HEK293 (cell line): ENCODE measurements at regions not wholly inside any gene's neighbourhood (a gene's known extent, or its start where the extent isn't known, plus 50 kb on each side); places are given as distances from the start of the nearest gene placed in this dataset.

Experiments
- BCL6B ChIP-seq: fragments of 450-650 bp; formaldehyde crosslinking; IDR thresholded peaks from 2 replicates; pipeline ENCODE4 v1.5.1; 2017; ENCODE audit warnings: missing biosample characterization, missing genetic modification characterization
- CTCF ChIP-seq: fragments of 450-650 bp; formaldehyde crosslinking; IDR thresholded peaks from 2 replicates; pipeline ENCODE4 v1.5.1; 2016; ENCODE audit warnings: missing biosample characterization, missing genetic modification characterization
- KLF7 ChIP-seq: fragments of 450-650 bp; formaldehyde crosslinking; IDR thresholded peaks from 2 replicates; pipeline ENCODE4 v1.5.1; 2016; ENCODE audit warnings: missing biosample characterization, missing genetic modification characterization, borderline replicate concordance
- PRDM6 ChIP-seq: fragments of 450-650 bp; formaldehyde crosslinking; IDR thresholded peaks from 2 replicates; pipeline ENCODE4 v1.5.1; 2017; ENCODE audit warnings: missing biosample characterization, missing genetic modification characterization
- TRIM28 ChIP-seq: IDR thresholded peaks from 2 replicates; pipeline ENCODE4 v1.6.1; 2011; ENCODE audit warnings: low read length, control low read depth, borderline replicate concordance
- ZBTB21 ChIP-seq: fragments of 450-650 bp; formaldehyde crosslinking; IDR thresholded peaks from 2 replicates; pipeline ENCODE4 v1.5.1; 2017; ENCODE audit warnings: missing biosample characterization, missing genetic modification characterization
- ZBTB8A ChIP-seq: fragments of 450-650 bp; formaldehyde crosslinking; IDR thresholded peaks from 2 replicates; pipeline ENCODE4 v1.5.1; 2016; ENCODE audit warnings: missing biosample characterization, missing genetic modification characterization
- ZNF155 ChIP-seq: fragments of 450-650 bp; formaldehyde crosslinking; IDR thresholded peaks from 2 replicates; pipeline ENCODE4 v1.5.1; 2016; ENCODE audit warnings: missing biosample characterization, missing genetic modification characterization
- ZNF350 ChIP-seq: fragments of 450-650 bp; formaldehyde crosslinking; IDR thresholded peaks from 2 replicates; pipeline ENCODE4 v1.5.0; 2017; ENCODE audit warnings: missing biosample characterization, mild to moderate bottlenecking, missing genetic modification characterization
- ZSCAN16 ChIP-seq: fragments of 450-650 bp; formaldehyde crosslinking; IDR thresholded peaks from 2 replicates; pipeline ENCODE4 v1.5.1; 2016; ENCODE audit warnings: missing biosample characterization, missing genetic modification characterization
- TF ChIP-seq, protein P1 (sequence below): fragments of 450-650 bp; formaldehyde crosslinking; IDR thresholded peaks from 2 replicates; pipeline ENCODE4 v1.5.1; 2016; ENCODE audit warnings: missing biosample characterization, missing genetic modification characterization

DNA sequence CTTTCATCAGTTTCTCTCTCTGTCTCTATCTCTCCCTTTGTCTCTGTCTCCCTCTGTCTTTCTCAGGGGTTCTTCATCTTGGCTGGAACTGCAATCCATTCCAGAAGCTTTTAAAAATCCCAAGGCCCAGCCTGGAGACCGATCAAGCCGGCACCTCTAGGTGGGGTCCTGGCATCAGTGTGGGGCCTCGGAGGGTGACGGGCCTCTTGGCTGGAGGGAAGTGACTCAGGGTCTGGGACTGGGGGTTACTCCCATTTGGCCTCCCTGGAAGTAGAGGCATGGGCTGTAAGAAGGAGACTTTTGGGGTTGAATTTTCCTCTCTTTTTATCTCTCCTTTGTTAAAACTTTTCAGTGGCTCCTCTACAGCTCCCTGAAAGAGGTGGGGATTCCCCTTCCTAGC, 52.8 kb upstream of the OTOF start:
- no peak for TF ChIP-seq ZNF350
- no peak for TF ChIP-seq CTCF
- no peak for TF ChIP-seq ZBTB8A (tag by site-specific recombination)
- TF ChIP-seq ZBTB21 (tag by site-specific recombination): no peak
- TF ChIP-seq BCL6B: no peak
- no peak for TF ChIP-seq ZSCAN16 (tag by site-specific recombination)
- TF ChIP-seq TRIM28: no peak
- no peak for TF ChIP-seq ZNF155 (tag by site-specific recombination)
- TF ChIP-seq PRDM6 (tag by site-specific recombination): no peak
- TF ChIP-seq KLF7 (tag by site-specific recombination): no peak
- TF ChIP-seq, protein P1, sequence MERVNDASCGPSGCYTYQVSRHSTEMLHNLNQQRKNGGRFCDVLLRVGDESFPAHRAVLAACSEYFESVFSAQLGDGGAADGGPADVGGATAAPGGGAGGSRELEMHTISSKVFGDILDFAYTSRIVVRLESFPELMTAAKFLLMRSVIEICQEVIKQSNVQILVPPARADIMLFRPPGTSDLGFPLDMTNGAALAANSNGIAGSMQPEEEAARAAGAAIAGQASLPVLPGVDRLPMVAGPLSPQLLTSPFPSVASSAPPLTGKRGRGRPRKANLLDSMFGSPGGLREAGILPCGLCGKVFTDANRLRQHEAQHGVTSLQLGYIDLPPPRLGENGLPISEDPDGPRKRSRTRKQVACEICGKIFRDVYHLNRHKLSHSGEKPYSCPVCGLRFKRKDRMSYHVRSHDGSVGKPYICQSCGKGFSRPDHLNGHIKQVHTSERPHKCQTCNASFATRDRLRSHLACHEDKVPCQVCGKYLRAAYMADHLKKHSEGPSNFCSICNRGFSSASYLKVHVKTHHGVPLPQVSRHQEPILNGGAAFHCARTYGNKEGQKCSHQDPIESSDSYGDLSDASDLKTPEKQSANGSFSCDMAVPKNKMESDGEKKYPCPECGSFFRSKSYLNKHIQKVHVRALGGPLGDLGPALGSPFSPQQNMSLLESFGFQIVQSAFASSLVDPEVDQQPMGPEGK (tag by site-specific recombination): no peak
